ENCODE measurements at regions not wholly inside any gene's neighbourhood (a gene's known extent, or its start where the extent isn't known, plus 50 kb on each side); places are given as distances from the start of the nearest gene placed in this dataset.

DNA sequence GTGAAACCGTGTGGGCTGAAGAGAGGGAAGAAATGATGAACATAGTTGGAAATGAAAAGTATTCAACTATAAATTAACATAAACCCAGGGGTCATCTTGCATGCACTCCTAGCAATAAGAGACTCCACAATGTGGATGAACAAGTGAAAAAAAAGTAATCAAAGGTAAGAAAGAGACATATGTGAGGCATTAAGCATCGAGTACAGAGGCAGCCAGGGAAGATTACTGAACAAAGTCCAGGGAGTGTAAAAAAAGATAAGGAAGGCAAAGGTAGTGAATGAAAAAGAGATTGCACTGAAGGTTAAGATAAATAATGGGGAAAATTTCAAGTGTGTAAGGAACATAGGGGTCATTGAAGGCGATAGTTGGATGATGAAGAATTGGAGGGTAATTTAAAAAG, 330.8 kb upstream of the PROX1 start:
- Histone ChIP-seq H3K4me3 (ENCODE audit: low read length) (no peak overlapping the region), H3K4me2 (ENCODE audit: low read length) (no peak overlapping the region), H3K4me1 (ENCODE audit: control insufficient read depth, insufficient read depth, low read length) (no peaks in the 10 kb centered on the region), H3K27me3 (ENCODE audit: control insufficient read depth, insufficient read depth, low read length) (no peaks in the 10 kb centered on the region), H3K9me3 (replicated peaks; ENCODE audit: low read length) (no peaks in the 10 kb centered on the region), H3K36me3 (ENCODE audit: insufficient read depth, low read length) (no peaks in the 10 kb centered on the region), H3K9ac (ENCODE audit: low read depth, low read length) (no peak overlapping the region)

DNA sequence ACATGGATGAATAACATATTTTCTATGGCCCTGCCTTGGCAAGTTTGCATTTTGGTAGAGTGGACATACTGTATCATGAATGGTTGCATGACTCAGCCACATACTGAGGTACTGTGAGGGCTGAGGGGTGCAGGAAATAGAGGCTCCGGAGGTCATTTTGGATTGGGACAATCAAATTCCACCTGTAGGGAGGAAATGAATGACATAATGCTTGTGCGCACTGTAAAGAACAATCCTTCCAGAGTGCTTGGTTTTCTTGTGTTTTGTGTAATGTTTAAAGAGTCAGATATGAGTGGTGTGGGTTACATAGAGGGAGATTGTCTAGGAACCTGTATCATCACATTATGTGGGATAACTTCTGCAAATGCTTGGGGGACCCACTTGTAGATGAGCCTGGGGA, 329.9 kb upstream of the PROX1 start:
- H3K9ac ChIP-seq (ENCODE audit: low read depth, low read length), result no peak overlapping the region
- no peak overlapping the region for H3K4me3 ChIP-seq (ENCODE audit: low read length)
- no peaks in the 10 kb centered on the region for H3K27me3 ChIP-seq (ENCODE audit: control insufficient read depth, insufficient read depth, low read length)
- H3K4me2 ChIP-seq (ENCODE audit: low read length), result no peak overlapping the region
- H3K36me3 ChIP-seq (ENCODE audit: insufficient read depth, low read length), result no peaks in the 10 kb centered on the region
- H3K4me1 ChIP-seq (ENCODE audit: control insufficient read depth, insufficient read depth, low read length), result no peaks in the 10 kb centered on the region
- H3K9me3 ChIP-seq (replicated peaks; ENCODE audit: low read length), result no peaks in the 10 kb centered on the region

DNA sequence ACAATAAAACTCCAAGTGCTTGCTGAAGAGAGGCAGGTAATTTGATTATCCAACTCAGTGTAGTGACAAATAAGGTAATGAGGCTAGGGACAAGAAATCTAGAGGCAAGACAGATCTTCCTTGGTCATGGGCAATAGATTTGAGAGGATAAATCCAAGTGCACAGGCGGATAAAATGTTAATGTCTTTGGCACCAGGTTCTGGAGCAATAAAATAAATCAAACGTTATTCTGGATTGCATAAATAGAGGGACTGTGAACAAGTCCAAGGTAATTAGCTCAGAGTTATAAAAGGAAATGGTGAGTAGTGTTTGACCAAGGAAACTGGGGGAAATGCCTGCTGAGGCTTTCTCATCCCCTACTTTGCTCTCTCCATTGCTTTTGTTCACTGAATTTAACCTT, 329.3 kb upstream of the PROX1 start:
- no peaks in the 10 kb centered on the region for H3K27me3 ChIP-seq (ENCODE audit: control insufficient read depth, insufficient read depth, low read length)
- H3K4me2 ChIP-seq (ENCODE audit: low read length), result no peak overlapping the region
- no peaks in the 10 kb centered on the region for H3K4me1 ChIP-seq (ENCODE audit: control insufficient read depth, insufficient read depth, low read length)
- H3K9me3 ChIP-seq (replicated peaks; ENCODE audit: low read length), result no peaks in the 10 kb centered on the region
- no peak overlapping the region for H3K4me3 ChIP-seq (ENCODE audit: low read length)
- H3K9ac ChIP-seq (ENCODE audit: low read depth, low read length), result no peak overlapping the region
- H3K36me3 ChIP-seq (ENCODE audit: insufficient read depth, low read length), result no peaks in the 10 kb centered on the region

DNA sequence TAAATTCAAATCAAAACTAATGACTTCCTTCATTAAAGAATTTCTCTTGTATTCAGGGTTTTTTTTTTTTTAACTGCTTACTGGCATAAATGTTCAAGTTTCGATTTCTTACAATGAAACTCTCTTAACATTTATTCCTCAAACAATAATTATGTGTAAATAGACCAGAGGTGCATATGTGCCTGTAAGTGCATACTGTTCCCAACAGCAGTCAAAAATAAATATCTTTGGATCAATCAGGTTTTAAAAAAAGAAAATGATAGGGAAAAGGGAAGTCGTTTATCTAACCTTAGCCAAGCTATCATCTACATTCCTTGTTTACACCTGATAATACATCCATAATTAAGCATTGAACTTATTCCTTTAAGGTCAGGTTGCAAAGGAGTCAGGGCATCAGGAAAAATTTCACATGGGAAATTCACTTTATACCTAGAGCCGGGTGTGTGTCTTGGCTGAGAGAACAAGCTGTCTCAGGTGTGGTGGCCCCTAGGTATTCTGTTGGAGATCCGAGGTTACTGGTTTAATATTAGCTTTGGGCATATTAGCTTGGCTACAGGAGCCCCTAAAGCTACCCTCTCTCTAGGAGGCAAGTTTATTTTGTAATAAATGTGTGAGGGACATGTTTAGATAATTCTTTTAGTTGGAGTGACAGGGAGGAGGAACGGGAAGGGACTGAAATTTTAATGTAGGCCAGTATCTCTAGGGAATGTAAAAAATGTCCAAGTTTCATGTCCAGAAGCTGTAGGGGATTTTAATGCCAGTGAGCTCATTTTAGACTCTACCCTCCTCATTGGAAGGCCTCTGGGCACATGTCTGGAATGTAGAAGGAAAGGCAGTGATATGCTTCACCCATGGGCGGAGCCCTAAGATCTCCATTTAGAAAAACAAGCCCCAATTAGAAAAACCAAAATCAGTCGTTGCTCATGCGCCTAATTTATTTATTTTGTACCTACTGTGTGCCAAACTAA, 327.9 kb upstream of the PROX1 start:
- Histone ChIP-seq H3K9me3 (replicated peaks; ENCODE audit: low read length) (no peaks in the 10 kb centered on the region), H3K9ac (ENCODE audit: low read depth, low read length) (no peak overlapping the region), H3K4me1 (ENCODE audit: control insufficient read depth, insufficient read depth, low read length) (no peaks in the 10 kb centered on the region), H3K27me3 (ENCODE audit: control insufficient read depth, insufficient read depth, low read length) (no peaks in the 10 kb centered on the region), H3K4me2 (ENCODE audit: low read length) (no peak overlapping the region), H3K36me3 (ENCODE audit: insufficient read depth, low read length) (no peaks in the 10 kb centered on the region), H3K4me3 (ENCODE audit: low read length) (no peak overlapping the region)

DNA sequence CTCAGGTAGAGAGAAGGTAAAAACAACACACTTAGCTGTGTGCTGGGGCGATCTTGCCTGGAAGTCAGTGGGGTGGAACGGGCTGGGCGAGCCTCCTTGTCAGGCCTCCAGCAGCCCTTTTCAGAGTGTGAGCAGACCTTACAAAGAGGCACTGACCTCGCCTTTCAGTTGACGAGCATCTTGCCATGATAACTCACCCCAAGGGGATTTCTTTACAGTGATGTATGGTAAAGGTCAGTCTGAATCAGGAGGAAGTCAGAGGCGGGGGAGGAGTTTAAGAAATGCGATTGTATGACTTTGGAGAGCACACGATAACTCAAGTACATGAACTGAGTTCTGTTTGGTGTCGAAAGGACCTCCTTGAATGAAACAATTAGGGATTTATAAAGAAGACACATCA, 326.5 kb upstream of the PROX1 start:
- Histone ChIP-seq H3K4me1 (ENCODE audit: control insufficient read depth, insufficient read depth, low read length) (no peaks in the 10 kb centered on the region), H3K9ac (ENCODE audit: low read depth, low read length) (no peak overlapping the region), H3K4me3 (ENCODE audit: low read length) (no peak overlapping the region), H3K9me3 (replicated peaks; ENCODE audit: low read length) (no peaks in the 10 kb centered on the region), H3K27me3 (ENCODE audit: control insufficient read depth, insufficient read depth, low read length) (no peaks in the 10 kb centered on the region), H3K36me3 (ENCODE audit: insufficient read depth, low read length) (no peaks in the 10 kb centered on the region), H3K4me2 (ENCODE audit: low read length) (no peak overlapping the region)

DNA sequence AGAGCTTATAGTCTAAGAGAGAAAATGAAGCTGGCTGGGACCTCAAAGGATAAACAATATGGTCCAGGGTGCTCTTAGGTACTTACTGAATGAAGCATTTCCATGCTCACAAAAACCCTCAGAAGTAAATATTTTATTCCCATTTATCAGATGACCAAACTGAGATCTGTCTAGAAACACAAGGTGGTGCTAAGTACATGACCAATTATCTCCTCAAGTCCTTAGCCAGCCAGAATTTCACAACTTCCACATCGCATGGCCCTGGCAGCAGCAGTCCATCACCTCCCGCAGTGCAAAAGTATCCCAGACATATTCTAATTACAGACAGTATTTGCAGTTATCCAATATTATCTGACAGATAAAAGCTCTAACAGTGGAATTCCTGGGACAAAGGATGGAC, 321.7 kb upstream of the PROX1 start:
- no peak overlapping the region for H3K4me3 ChIP-seq (ENCODE audit: low read length)

DNA sequence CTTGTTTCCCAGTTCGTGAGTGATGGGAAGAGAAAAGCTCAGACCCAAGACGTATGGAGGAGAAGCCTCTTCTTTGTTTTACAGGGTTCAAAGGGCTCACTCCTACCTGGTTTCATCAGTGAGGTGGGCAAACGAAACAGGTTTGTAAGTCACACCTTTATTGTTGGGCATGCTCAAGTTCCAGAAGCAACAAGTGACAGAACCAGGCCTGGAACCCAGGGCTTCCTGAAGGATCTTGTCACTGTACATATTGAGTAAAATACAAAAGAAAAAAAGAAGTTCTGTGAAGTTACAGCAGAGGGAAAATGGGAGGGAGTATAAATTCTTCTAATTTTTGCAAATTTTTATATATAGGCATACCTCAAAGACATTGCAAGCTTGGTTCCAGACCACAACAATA, 320.9 kb upstream of the PROX1 start:
- Histone ChIP-seq H3K9ac (ENCODE audit: low read depth, low read length) (no peak overlapping the region), H3K4me2 (ENCODE audit: low read length) (no peak overlapping the region), H3K4me3 (ENCODE audit: low read length) (no peak overlapping the region), H3K36me3 (ENCODE audit: insufficient read depth, low read length) (no peaks in the 10 kb centered on the region), H3K9me3 (replicated peaks; ENCODE audit: low read length) (no peaks in the 10 kb centered on the region), H3K27me3 (ENCODE audit: control insufficient read depth, insufficient read depth, low read length) (no peaks in the 10 kb centered on the region), H3K4me1 (ENCODE audit: control insufficient read depth, insufficient read depth, low read length) (no peaks in the 10 kb centered on the region)

More for the DNA sequence above, 321.7 kb upstream of the PROX1 start:
- Histone ChIP-seq H3K36me3 (ENCODE audit: insufficient read depth, low read length) (no peaks in the 10 kb centered on the region), H3K27me3 (ENCODE audit: control insufficient read depth, insufficient read depth, low read length) (no peaks in the 10 kb centered on the region), H3K4me1 (ENCODE audit: control insufficient read depth, insufficient read depth, low read length) (no peaks in the 10 kb centered on the region), H3K9ac (ENCODE audit: low read depth, low read length) (no peak overlapping the region), H3K9me3 (replicated peaks; ENCODE audit: low read length) (no peaks in the 10 kb centered on the region), H3K4me2 (ENCODE audit: low read length) (no peak overlapping the region)

DNA sequence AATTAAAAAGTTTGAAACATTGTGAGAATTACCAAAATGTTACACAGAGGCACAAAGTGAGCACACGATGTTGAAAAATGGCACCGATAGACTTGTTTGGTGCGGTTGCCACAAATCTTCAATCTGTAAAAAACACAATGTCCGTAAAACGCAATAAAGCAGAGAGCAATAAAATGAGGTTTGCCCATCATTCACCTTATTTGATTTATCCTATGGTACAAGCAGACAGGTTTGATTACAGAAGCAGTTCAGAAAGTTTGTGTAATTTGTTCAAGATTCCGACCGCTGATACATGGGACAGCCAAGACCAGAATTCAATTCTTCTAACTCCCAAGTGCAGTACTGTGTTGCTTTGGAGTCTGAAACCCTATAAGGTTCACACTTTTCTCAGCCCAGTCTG, 318.3 kb upstream of the PROX1 start:
- no peaks in the 10 kb centered on the region for H3K36me3 ChIP-seq (ENCODE audit: insufficient read depth, low read length)
- no peaks in the 10 kb centered on the region for H3K4me1 ChIP-seq (ENCODE audit: control insufficient read depth, insufficient read depth, low read length)
- no peak overlapping the region for H3K4me2 ChIP-seq (ENCODE audit: low read length)
- no peaks in the 10 kb centered on the region for H3K9me3 ChIP-seq (replicated peaks; ENCODE audit: low read length)
- no peaks in the 10 kb centered on the region for H3K27me3 ChIP-seq (ENCODE audit: control insufficient read depth, insufficient read depth, low read length)
- H3K9ac ChIP-seq (ENCODE audit: low read depth, low read length), result no peak overlapping the region
- no peak overlapping the region for H3K4me3 ChIP-seq (ENCODE audit: low read length)

DNA sequence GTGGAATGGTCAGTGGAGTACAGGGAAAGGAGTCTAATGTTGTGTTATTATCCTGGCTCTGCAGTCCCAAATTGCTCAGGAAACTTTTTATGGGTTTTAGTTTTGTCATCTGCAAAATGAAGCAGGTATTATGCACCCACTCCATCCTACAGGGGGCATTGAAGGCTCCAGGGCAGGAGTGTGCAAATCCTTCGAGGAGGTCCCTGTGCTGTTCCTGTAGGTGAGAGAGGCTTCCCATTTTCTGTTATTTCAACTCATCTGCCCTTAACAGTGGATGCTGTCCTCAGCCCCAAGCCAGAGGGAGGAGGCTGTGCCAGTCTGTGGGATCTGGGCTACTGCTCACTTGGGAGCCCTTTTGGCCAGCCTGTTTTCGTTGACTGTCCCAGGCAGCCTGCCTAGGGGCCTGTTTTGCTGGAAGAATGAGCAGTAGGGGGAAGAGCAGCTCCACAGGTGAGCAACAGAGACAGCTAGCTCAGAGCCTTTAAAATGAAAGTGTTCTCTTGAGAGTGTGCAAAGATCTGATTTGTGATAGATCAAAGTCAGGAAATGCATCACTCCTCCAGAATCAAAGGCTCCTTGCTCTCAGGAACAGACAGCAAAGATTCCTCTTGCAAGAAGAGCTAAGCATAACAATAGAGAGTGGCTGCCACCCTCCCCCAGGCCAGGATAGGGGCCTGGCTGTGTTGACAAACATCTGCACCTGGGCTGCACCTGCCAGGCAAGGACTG, 317.6 kb upstream of the PROX1 start:
- H3K9ac ChIP-seq (ENCODE audit: low read depth, low read length), result no peak overlapping the region
- no peak overlapping the region for H3K4me2 ChIP-seq (ENCODE audit: low read length)
- no peaks in the 10 kb centered on the region for H3K9me3 ChIP-seq (replicated peaks; ENCODE audit: low read length)
- no peaks in the 10 kb centered on the region for H3K27me3 ChIP-seq (ENCODE audit: control insufficient read depth, insufficient read depth, low read length)
- H3K4me3 ChIP-seq (ENCODE audit: low read length), result no peak overlapping the region
- no peaks in the 10 kb centered on the region for H3K36me3 ChIP-seq (ENCODE audit: insufficient read depth, low read length)
- H3K4me1 ChIP-seq (ENCODE audit: control insufficient read depth, insufficient read depth, low read length), result no peaks in the 10 kb centered on the region

DNA sequence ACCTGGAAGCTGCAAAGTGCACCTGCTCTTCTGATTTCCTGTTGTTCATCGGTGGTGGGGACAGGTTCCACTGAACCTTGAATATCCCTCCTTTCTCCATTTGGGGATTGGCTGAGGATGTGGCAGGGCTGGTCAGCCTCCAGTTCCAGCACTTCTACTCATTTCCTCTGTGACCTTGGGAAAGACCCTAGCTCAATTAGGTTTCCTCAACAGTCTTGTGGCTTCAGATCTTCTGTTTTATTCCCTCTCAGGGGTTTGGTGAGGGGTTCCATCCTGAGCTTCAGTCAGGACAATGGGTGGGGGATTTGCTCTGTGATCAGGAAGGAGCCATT, 317.1 kb upstream of the PROX1 start:
- H3K4me2 ChIP-seq (ENCODE audit: low read length), result no peak overlapping the region
- H3K9me3 ChIP-seq (replicated peaks; ENCODE audit: low read length), result no peaks in the 10 kb centered on the region
- H3K27me3 ChIP-seq (ENCODE audit: control insufficient read depth, insufficient read depth, low read length), result no peaks in the 10 kb centered on the region
- no peak overlapping the region for H3K9ac ChIP-seq (ENCODE audit: low read depth, low read length)
- no peaks in the 10 kb centered on the region for H3K36me3 ChIP-seq (ENCODE audit: insufficient read depth, low read length)
- H3K4me3 ChIP-seq (ENCODE audit: low read length), result no peak overlapping the region
- no peaks in the 10 kb centered on the region for H3K4me1 ChIP-seq (ENCODE audit: control insufficient read depth, insufficient read depth, low read length)

DNA sequence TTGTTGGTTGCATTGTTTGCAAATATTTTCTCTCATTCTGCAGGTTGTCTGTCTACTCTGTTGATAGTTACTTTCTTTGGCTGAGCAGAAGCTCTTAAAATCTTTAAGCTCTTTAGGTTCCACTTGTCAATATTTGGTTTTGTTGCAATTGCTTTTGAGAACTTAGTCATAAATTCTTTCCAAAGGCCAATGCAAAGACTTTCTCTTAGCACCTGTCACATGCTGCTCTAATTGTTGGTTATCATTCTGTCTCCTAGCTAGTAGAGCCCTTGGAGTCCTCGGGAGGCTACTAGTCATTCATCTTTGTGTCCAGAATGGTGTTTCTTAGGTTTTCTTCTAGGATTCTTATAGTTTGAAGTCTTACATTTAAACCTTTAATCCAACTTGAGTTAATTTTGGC, 312.7 kb upstream of the PROX1 start:
- no peak overlapping the region for H3K4me2 ChIP-seq (ENCODE audit: low read length)
- H3K9ac ChIP-seq (ENCODE audit: low read depth, low read length), result no peak overlapping the region
- H3K9me3 ChIP-seq (replicated peaks; ENCODE audit: low read length), result no peaks in the 10 kb centered on the region
- no peaks in the 10 kb centered on the region for H3K36me3 ChIP-seq (ENCODE audit: insufficient read depth, low read length)
- no peak overlapping the region for H3K4me3 ChIP-seq (ENCODE audit: low read length)
- no peaks in the 10 kb centered on the region for H3K4me1 ChIP-seq (ENCODE audit: control insufficient read depth, insufficient read depth, low read length)
- H3K27me3 ChIP-seq (ENCODE audit: control insufficient read depth, insufficient read depth, low read length), result no peaks in the 10 kb centered on the region

DNA sequence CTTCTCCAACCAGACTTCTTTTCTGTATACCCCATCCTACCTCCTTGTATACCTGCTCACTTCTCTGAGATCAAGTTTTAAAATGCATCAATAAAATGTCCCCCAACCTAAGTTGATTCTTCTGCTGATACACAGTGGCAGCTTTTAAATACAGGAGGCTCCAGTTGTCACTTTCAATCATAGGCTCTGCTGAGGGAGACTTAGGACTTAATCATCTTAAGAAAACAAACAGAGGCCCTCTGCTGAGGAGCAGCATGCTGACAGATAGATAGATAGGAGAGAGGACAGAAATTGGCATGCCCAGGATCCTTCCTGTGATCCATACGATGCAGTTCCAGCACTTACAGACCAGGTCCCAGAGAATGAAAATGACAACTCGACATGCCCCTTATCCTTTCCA, 311.0 kb upstream of the PROX1 start:
- Histone ChIP-seq H3K4me1 (ENCODE audit: control insufficient read depth, insufficient read depth, low read length) (no peaks in the 10 kb centered on the region), H3K9me3 (replicated peaks; ENCODE audit: low read length) (no peaks in the 10 kb centered on the region), H3K27me3 (ENCODE audit: control insufficient read depth, insufficient read depth, low read length) (no peaks in the 10 kb centered on the region), H3K36me3 (ENCODE audit: insufficient read depth, low read length) (no peaks in the 10 kb centered on the region), H3K4me3 (ENCODE audit: low read length) (no peak overlapping the region), H3K9ac (ENCODE audit: low read depth, low read length) (no peak overlapping the region), H3K4me2 (ENCODE audit: low read length) (no peak overlapping the region)
